GM21529 (cell line): ENCODE measurements at regions not wholly inside any gene's neighbourhood (a gene's known extent, or its start where the extent isn't known, plus 50 kb on each side); places are given as distances from the start of the nearest gene placed in this dataset.
"Not testable (repeated sequence)": the region's sequence is repeated elsewhere in the genome, so short reads cannot be mapped to it uniquely, and the experiment has no call there.

Source experiments
- ATAC-seq: cut with Tn5 transposase; IDR thresholded peaks from one replicate; pipeline ENCODE4 v1.9.1; 2021; ENCODE audit not compliant: unreplicated experiment

DNA sequence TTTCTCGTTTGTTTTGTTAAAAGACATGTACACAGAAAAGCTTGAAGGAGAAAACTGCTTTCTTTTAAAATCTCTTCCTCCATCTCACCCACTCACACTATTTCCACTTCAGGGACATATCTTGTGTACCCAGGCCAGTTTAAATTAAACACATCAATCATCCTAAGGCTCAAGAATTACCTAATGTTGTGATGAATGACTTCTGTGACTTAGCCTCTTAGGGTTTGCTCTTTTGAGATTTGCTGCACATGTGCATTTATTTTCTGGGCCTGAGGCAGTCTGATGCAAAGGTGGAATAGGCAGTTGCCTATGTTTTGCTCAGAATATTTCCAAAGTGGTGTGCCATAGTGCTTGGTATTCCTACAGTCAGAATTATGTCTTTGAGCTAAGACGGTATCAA, 439.9 kb upstream of the CHD1 start:
- ATAC-seq: no peak

- no peak for ATAC-seq
Observed at GRCh38 chr5:99355881-99356280, 427.1 kb upstream of the CHD1 start.

GRCh38 chr5:99349787-99350186, 421.0 kb upstream of the CHD1 start:
- no peak for ATAC-seq

GRCh38 chr5:99348597-99348996, 419.8 kb upstream of the CHD1 start:
- no peak for ATAC-seq

GRCh38 chr5:99339758-99340157, 411.0 kb upstream of the CHD1 start:
- not testable (repeated sequence) for ATAC-seq

DNA sequence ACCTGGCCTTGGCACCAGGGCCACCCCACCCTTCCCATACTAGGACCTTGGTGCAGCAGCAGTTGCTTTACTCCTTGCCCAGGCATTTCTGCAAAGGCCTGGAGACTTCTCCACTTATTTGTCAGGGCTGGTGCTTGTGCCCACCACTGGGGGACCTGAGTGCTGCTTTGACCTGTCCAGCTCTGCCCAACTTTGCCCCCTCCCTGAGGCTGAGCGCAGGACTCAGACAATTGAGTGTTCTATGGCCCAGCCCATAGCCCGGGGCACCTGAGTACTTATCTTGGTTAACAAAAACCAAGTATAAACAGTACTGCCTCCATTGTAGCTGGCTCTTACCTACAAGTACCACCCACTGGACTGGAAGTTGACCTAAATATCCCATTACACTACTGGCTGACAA, 406.1 kb upstream of the CHD1 start:
- no peak for ATAC-seq

GRCh38 chr5:99331061-99331460, 402.3 kb upstream of the CHD1 start:
- no peak for ATAC-seq

- ATAC-seq: no peak
Observed at GRCh38 chr5:99320436-99320835, 391.6 kb upstream of the CHD1 start.

- no peak for ATAC-seq
Observed at GRCh38 chr5:99317136-99317535, 388.3 kb upstream of the CHD1 start.

DNA sequence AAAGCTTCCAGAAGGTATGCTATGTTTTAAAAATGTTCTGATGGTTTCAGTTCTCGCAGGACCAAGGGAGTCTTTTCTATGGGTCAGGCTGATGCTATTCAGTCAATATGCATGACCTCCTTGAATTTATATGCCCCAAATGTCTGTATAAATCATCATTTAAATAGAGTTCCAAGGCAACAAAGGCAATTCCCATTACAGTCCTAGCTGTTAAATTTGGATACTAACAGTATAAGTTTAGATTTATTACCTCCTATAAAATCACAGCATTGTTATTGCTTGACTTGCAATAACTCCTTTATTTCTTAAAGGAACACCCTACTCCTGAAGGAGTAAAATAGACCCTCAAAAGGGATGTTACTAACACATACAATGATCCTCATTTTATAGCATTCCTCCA, 387.7 kb upstream of the CHD1 start:
- no peak for ATAC-seq

DNA sequence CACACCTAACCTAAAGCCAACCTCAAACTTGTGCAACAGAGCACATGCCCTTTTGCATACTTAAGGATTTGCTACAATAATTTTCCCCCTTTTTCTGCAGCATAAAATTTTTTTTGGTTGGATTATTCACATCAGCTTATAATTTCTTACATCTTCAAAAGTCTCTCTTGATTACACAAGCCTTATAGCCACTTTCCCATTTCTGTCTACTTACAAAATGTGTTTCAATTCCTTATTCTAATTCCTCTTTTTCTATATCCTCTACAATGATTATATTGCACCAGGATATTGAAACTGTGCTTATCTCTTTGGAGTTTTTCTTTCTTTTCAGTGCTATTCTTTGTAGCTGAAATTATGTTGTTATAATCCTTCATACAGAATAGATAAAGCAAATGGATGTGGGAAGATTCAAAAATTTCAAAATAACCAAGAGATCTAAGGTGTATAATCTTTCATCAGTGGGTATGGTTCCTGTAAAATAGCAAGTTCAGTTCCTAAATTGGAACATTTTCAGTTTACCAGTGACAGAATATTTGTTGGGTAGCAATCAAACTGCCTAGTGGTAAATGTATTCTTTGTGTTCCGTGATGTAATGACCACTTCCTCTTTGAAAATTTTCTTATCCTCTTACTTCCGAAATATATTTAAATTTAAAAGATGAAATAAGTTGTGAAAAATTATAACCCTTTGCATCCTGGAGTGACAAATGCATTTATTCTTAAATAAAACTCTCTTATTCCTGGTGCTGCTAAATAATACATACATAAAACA, 386.8 kb upstream of the CHD1 start:
- no peak for ATAC-seq

DNA sequence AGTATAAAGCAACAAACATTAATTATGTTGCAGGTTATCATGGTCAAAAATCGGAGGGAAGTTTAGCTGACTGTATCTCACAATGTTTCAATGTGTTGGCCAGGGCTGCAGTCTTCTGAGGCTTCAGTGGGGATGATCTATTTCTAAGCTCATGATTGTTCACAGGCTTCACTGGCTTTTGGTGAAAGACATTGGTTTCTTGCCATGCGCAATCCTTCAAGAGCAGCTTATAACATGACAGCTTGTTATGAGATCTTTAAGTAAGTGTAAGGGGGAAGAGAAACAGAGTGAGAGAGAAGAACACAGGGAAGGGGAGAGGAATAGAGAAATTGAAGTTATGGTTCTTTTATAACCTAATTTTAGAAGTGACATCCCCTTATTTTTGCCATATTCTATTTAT, 385.9 kb upstream of the CHD1 start:
- no peak for ATAC-seq

DNA sequence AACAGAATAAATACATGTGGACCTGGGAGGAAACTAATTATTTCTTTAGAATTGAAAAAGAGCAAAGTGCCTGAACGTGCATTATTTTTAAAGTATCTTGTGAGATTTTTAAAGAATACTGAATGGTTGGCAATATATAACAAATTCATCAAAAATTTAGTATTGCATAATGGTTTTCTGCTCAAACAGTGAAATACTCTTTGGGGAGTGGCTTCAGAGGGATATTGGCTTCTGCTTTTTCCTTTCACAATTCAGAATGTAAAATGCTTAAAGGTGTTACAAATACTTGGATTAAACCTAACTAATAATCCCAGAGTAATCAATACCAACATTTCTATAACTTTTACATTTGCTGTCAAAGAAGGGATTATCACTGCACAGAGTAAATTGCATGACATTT, 379.3 kb upstream of the CHD1 start:
- ATAC-seq: no peak

GRCh38 chr5:99305045-99305580, 376.3 kb upstream of the CHD1 start:
- ATAC-seq: no peak

GRCh38 chr5:99285606-99286005, 356.8 kb upstream of the CHD1 start:
- no peak for ATAC-seq

GRCh38 chr5:99275128-99275527, 346.3 kb upstream of the CHD1 start:
- no peak for ATAC-seq

DNA sequence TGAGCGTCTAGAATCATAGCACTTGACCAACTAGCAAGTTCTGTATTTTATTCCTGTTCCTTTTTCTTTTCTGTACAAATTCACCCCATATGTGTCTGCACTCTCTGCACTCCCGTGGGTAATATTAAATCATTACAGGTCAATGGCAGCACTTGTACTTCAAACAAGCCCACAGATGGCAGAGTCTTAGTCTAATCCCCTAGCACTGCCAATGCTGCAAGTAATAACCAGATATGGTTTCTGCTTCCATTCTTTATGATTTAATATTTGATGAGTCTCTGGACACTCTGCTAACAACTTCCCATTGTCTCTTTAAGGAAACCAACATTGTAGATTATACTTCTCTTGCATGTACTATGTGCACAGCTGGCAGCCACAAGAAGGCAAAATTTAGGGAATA, 343.8 kb upstream of the CHD1 start:
- no peak for ATAC-seq

- no peak for ATAC-seq
Observed at GRCh38 chr5:99258819-99259218, 330.0 kb upstream of the CHD1 start.

DNA sequence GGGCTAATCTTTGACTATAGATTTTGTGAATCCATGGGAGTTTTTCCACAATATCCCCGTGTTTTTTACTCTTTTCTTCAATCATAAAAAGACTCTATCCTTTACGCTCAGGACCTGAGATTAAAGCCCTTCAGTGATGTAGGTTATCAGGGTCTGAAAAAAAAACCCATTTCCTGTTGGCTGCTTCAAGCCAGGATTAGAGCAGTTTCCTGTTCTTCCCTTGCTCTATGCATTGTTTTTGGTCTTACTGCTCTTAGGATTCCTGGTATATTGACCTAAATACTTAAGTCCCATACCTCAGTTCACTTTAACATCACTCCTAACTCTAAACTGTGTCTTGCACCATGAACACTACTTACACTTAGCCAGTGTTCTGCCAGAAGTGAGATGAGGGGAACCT, 319.3 kb upstream of the CHD1 start:
- no peak for ATAC-seq

DNA sequence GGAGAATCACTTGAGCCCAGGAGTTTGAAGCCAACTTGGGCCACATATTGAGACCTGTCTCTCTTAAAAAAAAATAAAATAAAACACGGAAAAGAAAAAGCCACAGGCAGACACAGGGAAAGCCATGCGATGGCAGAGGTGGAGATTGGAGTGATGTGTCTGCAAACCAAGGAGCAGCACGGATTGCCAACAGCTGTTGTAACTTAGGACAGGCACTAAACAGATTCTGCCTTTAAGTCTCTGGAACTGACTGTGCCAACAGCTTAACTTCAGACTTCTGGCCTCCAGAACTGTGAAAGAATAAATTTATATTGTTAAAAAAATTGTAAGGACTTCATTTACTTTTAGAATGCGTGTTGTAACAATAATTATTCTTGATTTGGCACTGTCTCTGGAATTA, 318.5 kb upstream of the CHD1 start:
- no peak for ATAC-seq

DNA sequence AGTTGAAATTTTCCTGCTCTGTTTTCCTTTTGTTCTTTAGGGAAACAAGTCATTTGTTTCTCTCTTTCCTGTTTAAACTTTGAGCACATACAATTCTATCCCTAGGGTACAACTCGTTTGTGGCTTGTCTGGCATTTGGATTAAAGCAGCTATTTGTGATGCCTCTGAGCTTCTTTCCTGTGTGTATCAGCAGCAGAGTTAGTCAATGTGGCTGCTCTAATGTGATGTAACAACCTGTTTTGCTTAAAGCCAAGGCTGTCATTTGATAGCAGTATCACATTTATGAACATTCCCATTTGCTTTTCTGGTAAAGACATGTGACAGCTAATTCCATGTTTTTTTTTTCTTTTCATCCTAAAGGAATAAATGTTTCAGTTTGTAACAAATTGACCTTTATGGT, 314.3 kb upstream of the CHD1 start:
- ATAC-seq: no peak

DNA sequence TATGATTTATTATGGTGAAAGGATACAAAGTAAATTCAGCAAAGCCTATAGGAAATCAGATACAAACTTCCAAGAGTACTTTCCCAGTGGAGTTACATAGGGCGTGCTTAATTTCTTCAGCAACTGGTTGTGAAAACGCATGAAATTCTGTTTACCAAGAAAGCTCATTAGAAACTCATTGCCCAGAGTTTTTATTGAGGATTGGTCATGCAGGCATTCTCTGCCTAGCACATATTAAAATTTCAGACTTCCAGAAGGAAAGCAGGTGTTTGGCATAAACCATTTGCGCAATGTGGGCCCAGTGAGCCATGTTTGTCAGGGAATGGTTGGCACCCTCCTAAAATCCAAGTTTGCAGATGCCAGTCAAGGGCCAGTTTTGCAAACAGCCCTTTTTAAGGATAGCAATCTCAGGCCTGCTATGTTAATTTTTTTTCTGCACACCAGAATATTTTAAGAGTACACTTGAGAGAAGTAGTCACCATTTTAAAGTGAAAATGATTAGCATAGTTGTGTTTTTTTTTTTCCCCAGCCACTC, 311.1 kb upstream of the CHD1 start:
- no peak for ATAC-seq

GRCh38 chr5:99191206-99191745, 262.5 kb upstream of the CHD1 start:
- ATAC-seq: no peak
